VCaP (cell line): ENCODE measurements at regions not wholly inside any gene's neighbourhood (a gene's known extent, or its start where the extent isn't known, plus 50 kb on each side); places are given as distances from the start of the nearest gene placed in this dataset.

Source experiments
- H3K27ac ChIP-seq: fragments of 450-650 bp; 2 replicates; pipeline ENCODE4 v1.5.1; 2017
- CTCF ChIP-seq: fragments of 450-650 bp; conservative IDR thresholded peaks from 2 replicates; pipeline ENCODE4 v1.5.1; 2017; ENCODE audit warnings: mild to moderate bottlenecking, moderate library complexity

GRCh38 chr11:110866081-110866480, 153.8 kb upstream of the ARHGAP20 start:
- no peak for TF ChIP-seq CTCF
- no peak overlapping the region for H3K27ac ChIP-seq

GRCh38 chr11:110862407-110862806, 150.2 kb upstream of the ARHGAP20 start:
- H3K27ac ChIP-seq = no peak overlapping the region
- TF ChIP-seq CTCF = no peak

GRCh38 chr11:110860461-110860860, 148.2 kb upstream of the ARHGAP20 start:
- no peak for TF ChIP-seq CTCF
- no peak overlapping the region for H3K27ac ChIP-seq

- no peak overlapping the region for H3K27ac ChIP-seq
- TF ChIP-seq CTCF = no peak
Observed at GRCh38 chr11:110859998-110860397, 147.8 kb upstream of the ARHGAP20 start.

GRCh38 chr11:110859240-110859840, 147.1 kb upstream of the ARHGAP20 start:
- no peak for TF ChIP-seq CTCF
- no peak overlapping the region for H3K27ac ChIP-seq

- no peak for TF ChIP-seq CTCF
- no peak overlapping the region for H3K27ac ChIP-seq
Observed at GRCh38 chr11:110858547-110858921, 146.3 kb upstream of the ARHGAP20 start.

GRCh38 chr11:110857892-110858546, 145.8 kb upstream of the ARHGAP20 start:
- TF ChIP-seq CTCF = no peak
- no peak overlapping the region for H3K27ac ChIP-seq
